Ishikawa (cell line): ENCODE measurements at regions not wholly inside any gene's neighbourhood (a gene's known extent, or its start where the extent isn't known, plus 50 kb on each side); places are given as distances from the start of the nearest gene placed in this dataset.

Experiments used
- EGR1 ChIP-seq: IDR thresholded peaks from 2 replicates; pipeline ENCODE4 v1.6.1; 2012
- EP300 ChIP-seq: IDR thresholded peaks from 2 replicates; pipeline ENCODE4 v1.6.1; 2012; ENCODE audit warnings: borderline replicate concordance
- ZBTB7A ChIP-seq: IDR thresholded peaks from 2 replicates; pipeline ENCODE4 v1.6.1; 2012; ENCODE audit warnings: low read depth
- TF ChIP-seq, protein P1 (sequence below): IDR thresholded peaks from 2 replicates; pipeline ENCODE4 v1.6.1; 2012

DNA sequence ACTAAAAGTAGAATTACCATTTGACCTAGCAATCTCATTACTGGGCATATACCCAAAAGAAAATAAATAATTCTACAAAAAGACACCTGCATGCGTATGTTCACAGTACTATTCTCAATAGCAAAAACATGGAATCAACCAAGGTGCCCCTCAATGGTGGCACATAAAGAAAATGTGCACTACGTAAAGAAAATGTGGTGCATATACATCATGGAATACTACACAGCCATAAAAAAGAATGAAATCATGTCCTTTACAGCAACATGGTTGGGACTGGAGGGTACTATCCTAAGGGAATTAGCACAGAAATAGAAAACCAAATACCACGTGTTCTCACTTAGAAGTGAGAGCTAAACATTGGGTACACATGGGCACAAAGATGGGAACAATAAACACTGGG is 250.7 kb upstream of the TNP1 start:
- TF ChIP-seq EP300 (no peak), ZBTB7A (no peak), EGR1 (no peak)
- TF ChIP-seq, protein P1, sequence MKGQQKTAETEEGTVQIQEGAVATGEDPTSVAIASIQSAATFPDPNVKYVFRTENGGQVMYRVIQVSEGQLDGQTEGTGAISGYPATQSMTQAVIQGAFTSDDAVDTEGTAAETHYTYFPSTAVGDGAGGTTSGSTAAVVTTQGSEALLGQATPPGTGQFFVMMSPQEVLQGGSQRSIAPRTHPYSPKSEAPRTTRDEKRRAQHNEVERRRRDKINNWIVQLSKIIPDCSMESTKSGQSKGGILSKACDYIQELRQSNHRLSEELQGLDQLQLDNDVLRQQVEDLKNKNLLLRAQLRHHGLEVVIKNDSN, result no peak
